SJCRH30 (cell line): ENCODE measurements at regions not wholly inside any gene's neighbourhood (a gene's known extent, or its start where the extent isn't known, plus 50 kb on each side); places are given as distances from the start of the nearest gene placed in this dataset.
A peak's percentile ranks its signal among the peaks of the same experiment; 100 is the strongest.

Experiments
- DNase-seq, 2 experiments: peaks; one replicate each; pipeline ENCODE4 v3.0.0-alpha.2; 2015 to 2020
- H3K27ac ChIP-seq: fragments of 250-450 bp; sonication (Bioruptor Pico); 2 replicates; pipeline ENCODE4 v1.5.1; 2020; ENCODE audit warnings: mild to moderate bottlenecking, moderate library complexity
- H3K27me3 ChIP-seq: fragments of 250-450 bp; sonication (Bioruptor Pico); 2 replicates; pipeline ENCODE4 v1.5.1; 2020; ENCODE audit warnings: mild to moderate bottlenecking, moderate library complexity
- H3K36me3 ChIP-seq: fragments of 250-450 bp; sonication (Bioruptor Pico); 2 replicates; pipeline ENCODE4 v1.5.1; 2020; ENCODE audit warnings: mild to moderate bottlenecking, moderate library complexity
- H3K4me1 ChIP-seq: fragments of 250-450 bp; sonication (Bioruptor Pico); 2 replicates; pipeline ENCODE4 v1.5.1; 2020; ENCODE audit warnings: mild to moderate bottlenecking, moderate library complexity
- H3K4me3 ChIP-seq: fragments of 250-450 bp; sonication (Bioruptor Pico); 2 replicates; pipeline ENCODE4 v1.5.1; 2020; ENCODE audit warnings: mild to moderate bottlenecking, moderate library complexity
- H3K9me3 ChIP-seq: fragments of 250-450 bp; sonication (Bioruptor Pico); replicated peaks from 2 replicates; pipeline ENCODE4 v1.5.1; 2020; ENCODE audit warnings: mild to moderate bottlenecking, moderate library complexity

- no peak for DNase-seq
- no peak overlapping the region for H3K4me3 ChIP-seq
- no peaks in the 10 kb centered on the region for H3K4me1 ChIP-seq
- H3K9me3 ChIP-seq, result no peaks in the 10 kb centered on the region
- H3K27me3 ChIP-seq, result no peaks in the 10 kb centered on the region
- H3K36me3 ChIP-seq, result no peaks in the 10 kb centered on the region
- H3K27ac ChIP-seq, result no peak overlapping the region
Measured at GRCh38 chr18:78032574-78032973, 782.9 kb downstream of the GALR1 start.

- H3K4me1 ChIP-seq, result no peaks in the 10 kb centered on the region
- no peaks in the 10 kb centered on the region for H3K36me3 ChIP-seq
- no peaks in the 10 kb centered on the region for H3K9me3 ChIP-seq
- H3K4me3 ChIP-seq, result no peak overlapping the region
- no peaks in the 10 kb centered on the region for H3K27me3 ChIP-seq
- no peak for DNase-seq
- no peak overlapping the region for H3K27ac ChIP-seq
Measured at GRCh38 chr18:78034755-78035154, 785.1 kb downstream of the GALR1 start.

DNA sequence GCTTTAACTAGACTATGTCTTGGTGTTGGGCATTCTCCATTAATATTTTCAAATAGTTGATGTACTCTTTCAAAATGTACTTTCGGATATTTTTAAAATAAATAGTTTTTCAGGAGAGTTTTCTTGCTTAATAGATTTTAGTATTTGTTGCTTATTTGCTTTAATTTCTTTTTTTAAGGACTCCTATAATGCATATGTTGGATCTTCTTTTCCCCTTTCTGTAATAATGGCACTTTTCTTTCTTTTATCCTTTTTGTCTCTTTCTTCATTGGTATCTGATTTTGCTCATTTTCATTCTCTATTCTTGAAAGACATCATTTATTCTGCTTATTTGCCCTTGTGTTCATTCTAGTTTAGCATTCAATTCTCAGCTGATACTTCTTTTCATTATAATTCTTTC is 791.6 kb downstream of the GALR1 start:
- no peaks in the 10 kb centered on the region for H3K4me1 ChIP-seq
- no peaks in the 10 kb centered on the region for H3K9me3 ChIP-seq
- no peak for DNase-seq
- H3K27me3 ChIP-seq, result no peaks in the 10 kb centered on the region
- no peak overlapping the region for H3K27ac ChIP-seq
- H3K4me3 ChIP-seq, result no peak overlapping the region
- no peaks in the 10 kb centered on the region for H3K36me3 ChIP-seq

GRCh38 chr18:78046631-78047030 is 797.0 kb downstream of the GALR1 start:
- Histone ChIP-seq H3K27ac (no peak overlapping the region), H3K4me3 (no peak overlapping the region), H3K9me3 (no peaks in the 10 kb centered on the region), H3K4me1 (no peaks in the 10 kb centered on the region), H3K27me3 (no peaks in the 10 kb centered on the region), H3K36me3 (no peaks in the 10 kb centered on the region)
- DNase-seq, result no peak

- DNase-seq, result no peak
- Histone ChIP-seq H3K36me3 (no peaks in the 10 kb centered on the region), H3K4me1 (no peaks in the 10 kb centered on the region), H3K27ac (no peak overlapping the region), H3K27me3 (no peaks in the 10 kb centered on the region), H3K9me3 (no peaks in the 10 kb centered on the region), H3K4me3 (no peak overlapping the region)
Measured at GRCh38 chr18:78049281-78049680, 799.6 kb downstream of the GALR1 start.

DNA sequence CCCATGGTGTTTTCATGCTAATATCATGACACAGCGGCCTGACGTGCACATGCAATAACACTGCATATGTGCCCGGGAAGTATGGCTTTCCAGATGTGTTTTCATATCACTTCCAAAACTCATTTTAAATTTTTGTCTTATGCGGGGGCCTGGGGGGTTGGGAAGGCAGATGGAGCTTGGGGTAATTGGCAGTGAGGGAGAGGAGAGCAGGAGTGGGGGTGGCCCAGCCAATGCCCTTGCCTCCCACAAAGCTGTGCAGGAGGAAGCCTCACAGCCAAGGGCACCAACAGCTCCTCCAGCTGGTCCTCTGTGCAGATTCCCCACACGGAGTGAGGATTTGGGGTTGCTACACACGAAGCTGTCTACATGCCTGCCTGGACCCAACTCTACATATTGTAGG is 805.2 kb downstream of the GALR1 start:
- DNase-seq, result no peak
- H3K4me3 ChIP-seq, result no peak overlapping the region
- H3K9me3 ChIP-seq, result no peaks in the 10 kb centered on the region
- H3K36me3 ChIP-seq, result no peaks in the 10 kb centered on the region
- no peak overlapping the region for H3K27ac ChIP-seq
- no peaks in the 10 kb centered on the region for H3K4me1 ChIP-seq
- H3K27me3 ChIP-seq, result no peaks in the 10 kb centered on the region

DNA sequence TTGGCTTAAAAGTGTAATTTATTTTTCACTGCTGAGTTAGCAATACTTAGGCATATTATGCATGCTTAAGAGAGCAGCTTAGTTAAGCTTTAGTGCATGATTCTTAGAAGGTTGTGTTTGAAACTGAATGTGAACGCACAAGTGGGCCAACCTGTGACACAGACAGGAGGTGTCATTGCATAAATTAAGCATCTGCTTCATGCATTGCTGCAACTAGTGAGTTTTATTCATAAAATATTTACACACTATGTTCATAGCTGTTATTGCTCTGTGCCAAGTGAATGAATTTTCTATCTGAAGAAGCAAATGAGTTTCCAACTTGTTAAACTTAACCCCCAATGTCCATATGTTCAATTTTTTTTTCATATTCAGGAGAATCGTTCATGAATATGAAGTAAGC is 806.4 kb downstream of the GALR1 start:
- Histone ChIP-seq H3K36me3 (no peaks in the 10 kb centered on the region), H3K4me3 (no peak overlapping the region), H3K27me3 (no peaks in the 10 kb centered on the region), H3K4me1 (no peaks in the 10 kb centered on the region), H3K9me3 (no peaks in the 10 kb centered on the region), H3K27ac (no peak overlapping the region)
- DNase-seq, result no peak

DNA sequence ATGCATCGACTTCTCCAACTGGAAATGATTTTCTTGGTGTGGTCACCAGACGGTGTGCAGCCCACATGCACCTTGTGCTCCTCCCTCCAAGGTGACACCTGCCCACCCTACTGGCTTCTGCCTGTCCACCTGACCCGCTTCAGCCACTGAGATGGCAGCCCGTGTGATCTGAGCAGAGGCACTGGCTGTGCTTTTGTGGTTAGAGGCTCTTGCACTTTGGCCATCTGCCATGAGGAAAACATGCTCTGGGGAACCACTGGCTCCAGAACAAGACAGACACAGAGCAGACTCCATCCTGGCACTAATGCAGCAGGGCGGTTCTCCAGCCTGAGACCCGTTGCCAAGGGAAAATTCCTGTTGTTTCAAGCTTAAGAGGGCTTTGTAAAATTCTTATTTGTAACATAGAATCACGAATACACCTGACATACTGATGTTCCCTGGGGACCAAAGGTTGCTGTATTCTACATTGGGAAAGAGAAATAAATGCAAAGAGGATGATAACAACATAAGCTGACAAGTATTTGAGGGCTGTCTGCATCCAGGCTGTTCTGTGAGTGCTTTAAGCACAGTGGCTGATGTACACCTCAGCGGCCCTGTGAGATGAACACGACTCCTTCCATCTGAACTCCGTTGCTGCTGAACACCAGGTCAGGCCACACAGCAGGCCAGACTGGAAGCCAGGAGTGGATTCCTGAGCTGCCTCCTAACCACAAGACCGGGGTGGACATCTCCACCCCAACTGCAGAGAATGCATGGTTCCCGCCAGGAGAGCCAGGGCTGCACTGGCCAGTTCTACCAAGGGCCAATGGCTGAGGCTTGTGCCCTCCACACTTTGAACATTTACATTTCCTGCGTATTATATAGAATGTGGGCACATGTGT is 820.4 kb downstream of the GALR1 start:
- H3K36me3 ChIP-seq, result no peaks in the 10 kb centered on the region
- DNase-seq, result peak in 1 of 2 experiments; percentile 18

DNA sequence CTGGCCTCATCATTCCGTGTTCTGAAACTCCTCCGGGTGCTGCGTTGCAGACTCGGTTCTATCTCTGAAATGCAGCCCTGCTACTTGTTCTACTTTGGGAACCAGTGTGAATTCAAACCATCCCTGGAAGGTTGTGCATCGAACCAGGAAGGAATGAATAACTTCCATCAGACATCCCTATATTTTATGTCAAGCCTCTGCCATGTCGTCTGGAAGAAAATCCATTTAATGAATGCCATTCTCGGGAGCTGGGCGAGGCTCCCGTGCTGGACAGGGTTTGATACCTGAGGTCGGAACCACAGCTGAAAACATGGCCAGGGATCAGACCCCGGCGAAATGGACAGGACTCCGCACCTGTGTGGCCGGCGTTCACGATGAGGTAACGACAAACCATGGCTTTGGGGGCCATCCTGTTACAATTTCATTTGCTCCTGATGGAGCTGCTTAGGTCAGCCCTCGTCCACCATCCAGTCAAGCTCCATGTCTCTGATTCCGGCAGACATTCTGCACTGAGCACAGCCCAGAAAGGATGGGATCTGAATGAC is 821.6 kb downstream of the GALR1 start:
- no peaks in the 10 kb centered on the region for H3K27me3 ChIP-seq
- no peaks in the 10 kb centered on the region for H3K36me3 ChIP-seq
- no peaks in the 10 kb centered on the region for H3K9me3 ChIP-seq
- no peak overlapping the region for H3K27ac ChIP-seq
- DNase-seq, result no peak
- H3K4me1 ChIP-seq, result no peaks in the 10 kb centered on the region
- H3K4me3 ChIP-seq, result no peak overlapping the region

More for the DNA sequence above, 820.4 kb downstream of the GALR1 start:
- H3K4me1 ChIP-seq, result no peaks in the 10 kb centered on the region
- no peaks in the 10 kb centered on the region for H3K9me3 ChIP-seq
- H3K27ac ChIP-seq, result no peak overlapping the region
- no peak overlapping the region for H3K4me3 ChIP-seq
- no peaks in the 10 kb centered on the region for H3K27me3 ChIP-seq

DNA sequence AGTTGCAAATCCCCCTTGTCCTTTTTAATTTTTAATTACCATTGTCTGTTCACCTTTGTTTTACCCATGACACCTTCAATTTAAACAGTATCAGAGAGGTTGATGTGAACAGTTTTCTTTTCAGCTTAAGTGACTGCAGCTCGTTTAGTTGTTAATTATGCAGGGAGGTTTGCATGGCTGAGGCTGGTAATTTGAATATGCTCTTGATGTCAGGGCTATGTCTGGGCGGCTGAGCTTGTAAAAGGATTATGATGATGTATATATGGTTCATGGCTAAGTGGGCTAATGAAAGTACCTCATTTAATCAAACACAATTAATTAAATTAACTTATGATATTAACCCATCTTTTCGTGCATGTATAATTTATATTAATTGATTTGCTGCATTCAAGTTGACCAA is 822.1 kb downstream of the GALR1 start:
- Histone ChIP-seq H3K27ac (no peak overlapping the region), H3K4me1 (no peaks in the 10 kb centered on the region)
- DNase-seq, result no peak

DNA sequence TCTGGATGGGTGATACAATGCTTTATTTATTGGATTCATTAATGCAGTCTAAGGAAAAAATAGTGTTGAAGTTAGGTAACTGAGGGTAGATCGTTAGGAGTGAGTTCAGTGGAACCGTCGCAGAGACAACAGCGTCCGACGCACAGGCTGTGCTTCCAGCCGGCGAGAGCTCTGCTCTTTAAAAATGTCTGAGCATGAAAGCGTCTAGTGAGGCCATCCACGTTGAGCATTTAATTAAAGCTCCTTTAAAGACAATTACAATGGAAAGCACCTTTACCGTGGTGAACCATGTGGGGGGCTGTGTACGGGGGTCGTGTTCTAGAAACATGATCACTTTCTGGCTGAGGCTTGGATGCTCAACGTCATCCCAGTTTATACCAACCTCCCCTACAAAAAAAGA is 822.7 kb downstream of the GALR1 start:
- H3K9me3 ChIP-seq, result no peaks in the 10 kb centered on the region
- no peak for DNase-seq
- no peak overlapping the region for H3K4me3 ChIP-seq

More for the DNA sequence above, 822.1 kb downstream of the GALR1 start:
- H3K36me3 ChIP-seq, result no peaks in the 10 kb centered on the region
- H3K27me3 ChIP-seq, result no peaks in the 10 kb centered on the region
- H3K9me3 ChIP-seq, result no peaks in the 10 kb centered on the region
- no peak overlapping the region for H3K4me3 ChIP-seq

DNA sequence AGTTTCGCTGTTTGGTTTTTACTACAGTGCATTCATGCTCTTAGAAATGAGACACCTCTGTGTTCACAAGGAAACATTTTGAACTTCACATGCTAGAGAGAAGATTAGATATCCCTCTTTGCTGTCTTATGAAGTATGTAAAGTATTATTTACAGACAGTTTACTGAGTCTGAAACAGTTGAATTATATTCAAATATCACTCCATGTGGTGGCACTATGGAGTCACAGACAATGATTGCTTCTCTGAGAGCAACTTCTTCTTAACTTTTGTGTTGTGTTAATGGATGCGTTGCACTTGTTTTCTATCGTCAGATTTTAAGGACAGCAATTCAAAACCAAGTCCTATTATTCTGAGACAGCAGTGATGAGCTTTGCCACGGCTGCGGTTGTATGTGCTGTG is 823.6 kb downstream of the GALR1 start:
- Histone ChIP-seq H3K27ac (no peak overlapping the region), H3K4me3 (no peak overlapping the region), H3K27me3 (no peaks in the 10 kb centered on the region), H3K4me1 (no peaks in the 10 kb centered on the region), H3K36me3 (no peaks in the 10 kb centered on the region), H3K9me3 (no peaks in the 10 kb centered on the region)
- no peak for DNase-seq

More for the DNA sequence above, 822.7 kb downstream of the GALR1 start:
- Histone ChIP-seq H3K4me1 (no peaks in the 10 kb centered on the region), H3K27me3 (no peaks in the 10 kb centered on the region), H3K27ac (no peak overlapping the region), H3K36me3 (no peaks in the 10 kb centered on the region)

DNA sequence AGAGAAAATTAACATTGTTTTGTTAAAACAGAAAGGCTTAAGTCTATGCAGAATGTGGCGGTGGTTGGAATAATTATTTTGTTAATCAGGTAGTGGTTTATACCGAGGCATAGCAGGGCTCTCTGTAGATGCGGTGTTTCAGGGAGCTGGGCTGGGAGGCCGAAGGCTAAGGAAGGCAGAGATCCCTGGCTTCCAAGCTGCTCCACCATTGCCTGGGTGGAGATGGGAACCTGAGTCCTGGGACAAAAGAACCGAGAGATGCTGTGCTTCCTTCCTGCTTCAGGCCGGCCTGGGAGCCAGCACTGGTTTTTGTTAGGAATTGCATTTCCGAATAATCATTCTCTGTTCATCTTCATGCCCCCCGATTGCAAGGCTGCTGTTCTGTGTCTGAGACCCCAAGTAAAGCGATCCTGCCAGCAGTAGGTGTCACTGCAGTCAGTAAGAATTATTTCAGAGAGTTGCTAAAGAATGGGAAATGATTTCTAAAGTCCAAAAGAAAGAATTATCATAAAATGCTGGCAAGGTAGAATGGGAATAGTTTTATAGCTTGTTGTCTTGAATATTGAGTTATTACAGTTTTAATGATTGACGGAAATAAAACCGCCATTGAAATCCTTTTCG is 824.9 kb downstream of the GALR1 start:
- no peaks in the 10 kb centered on the region for H3K36me3 ChIP-seq
- H3K27ac ChIP-seq, result no peak overlapping the region
- no peak overlapping the region for H3K4me3 ChIP-seq
- no peaks in the 10 kb centered on the region for H3K9me3 ChIP-seq
- H3K27me3 ChIP-seq, result no peaks in the 10 kb centered on the region
- H3K4me1 ChIP-seq, result no peaks in the 10 kb centered on the region
- no peak for DNase-seq

- Histone ChIP-seq H3K9me3 (no peaks in the 10 kb centered on the region), H3K4me3 (no peak overlapping the region), H3K27ac (no peak overlapping the region), H3K36me3 (no peaks in the 10 kb centered on the region), H3K27me3 (no peaks in the 10 kb centered on the region), H3K4me1 (no peaks in the 10 kb centered on the region)
- no peak for DNase-seq
Measured at GRCh38 chr18:78080081-78080480, 830.4 kb downstream of the GALR1 start.

GRCh38 chr18:78080761-78081160 is 831.1 kb downstream of the GALR1 start:
- Histone ChIP-seq H3K36me3 (no peaks in the 10 kb centered on the region), H3K4me3 (no peak overlapping the region), H3K4me1 (no peaks in the 10 kb centered on the region), H3K27ac (no peak overlapping the region), H3K9me3 (no peaks in the 10 kb centered on the region), H3K27me3 (no peaks in the 10 kb centered on the region)
- no peak for DNase-seq
